ENCODE measurements at regions not wholly inside any gene's neighbourhood (a gene's known extent, or its start where the extent isn't known, plus 50 kb on each side); places are given as distances from the start of the nearest gene placed in this dataset.

DNA sequence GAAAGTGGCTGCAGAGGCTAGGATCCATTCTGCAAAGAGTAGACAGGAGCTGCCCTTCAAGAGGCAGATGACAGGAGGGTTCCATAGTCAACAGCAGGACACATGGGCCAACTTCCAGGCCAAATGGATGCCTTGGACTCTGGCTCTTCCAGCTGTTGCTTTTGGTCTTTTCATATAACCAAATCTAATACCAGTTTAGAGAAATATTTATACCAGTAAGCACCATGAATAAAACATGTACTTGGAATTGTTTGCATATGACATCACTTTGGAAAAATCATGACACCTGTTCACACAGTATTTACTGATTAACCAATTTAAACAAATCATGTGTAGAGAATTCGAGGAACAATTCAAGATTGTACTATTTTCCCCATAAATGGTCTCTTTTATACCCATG lies 481.3 kb downstream of the DMRT2 start:
- TF ChIP-seq, protein P1, sequence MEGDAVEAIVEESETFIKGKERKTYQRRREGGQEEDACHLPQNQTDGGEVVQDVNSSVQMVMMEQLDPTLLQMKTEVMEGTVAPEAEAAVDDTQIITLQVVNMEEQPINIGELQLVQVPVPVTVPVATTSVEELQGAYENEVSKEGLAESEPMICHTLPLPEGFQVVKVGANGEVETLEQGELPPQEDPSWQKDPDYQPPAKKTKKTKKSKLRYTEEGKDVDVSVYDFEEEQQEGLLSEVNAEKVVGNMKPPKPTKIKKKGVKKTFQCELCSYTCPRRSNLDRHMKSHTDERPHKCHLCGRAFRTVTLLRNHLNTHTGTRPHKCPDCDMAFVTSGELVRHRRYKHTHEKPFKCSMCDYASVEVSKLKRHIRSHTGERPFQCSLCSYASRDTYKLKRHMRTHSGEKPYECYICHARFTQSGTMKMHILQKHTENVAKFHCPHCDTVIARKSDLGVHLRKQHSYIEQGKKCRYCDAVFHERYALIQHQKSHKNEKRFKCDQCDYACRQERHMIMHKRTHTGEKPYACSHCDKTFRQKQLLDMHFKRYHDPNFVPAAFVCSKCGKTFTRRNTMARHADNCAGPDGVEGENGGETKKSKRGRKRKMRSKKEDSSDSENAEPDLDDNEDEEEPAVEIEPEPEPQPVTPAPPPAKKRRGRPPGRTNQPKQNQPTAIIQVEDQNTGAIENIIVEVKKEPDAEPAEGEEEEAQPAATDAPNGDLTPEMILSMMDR (IDR thresholded peaks at IDR 0.05): no peak
- no peak for TF ChIP-seq EP300 (IDR thresholded peaks at IDR 0.05; ENCODE audit: borderline replicate concordance in 1 of 2, low read depth in 1 of 2, low read length in 1 of 2)
- no peak for TF ChIP-seq YY1 (IDR thresholded peaks at IDR 0.05; ENCODE audit: low read depth)
- TF ChIP-seq RAD21 (IDR thresholded peaks at IDR 0.05; ENCODE audit: low read length): no peak
